Sigmoid colon (tissue), 4 donors: ENCODE measurements at regions not wholly inside any gene's neighbourhood (a gene's known extent, or its start where the extent isn't known, plus 50 kb on each side); places are given as distances from the start of the nearest gene placed in this dataset.

Source experiments
- CTCF ChIP-seq, 4 experiments: fragments of 450-650 bp in 3 of 4; fragments of 200-600 bp in 1 of 4; IDR thresholded peaks; one replicate each; pipeline ENCODE4 v1.5.1; 2016 to 2019; ENCODE audit warnings: antibody characterized with exemption in 4 of 4, mild to moderate bottlenecking in 3 of 4, moderate library complexity in 2 of 4
- POLR2AphosphoS5 ChIP-seq, 4 donors: sonication (generic); formaldehyde crosslinking; IDR thresholded peaks; one replicate each; pipeline ENCODE4 v1.6.1; 2017; ENCODE audit warnings: antibody characterized with exemption in 4 of 4

DNA sequence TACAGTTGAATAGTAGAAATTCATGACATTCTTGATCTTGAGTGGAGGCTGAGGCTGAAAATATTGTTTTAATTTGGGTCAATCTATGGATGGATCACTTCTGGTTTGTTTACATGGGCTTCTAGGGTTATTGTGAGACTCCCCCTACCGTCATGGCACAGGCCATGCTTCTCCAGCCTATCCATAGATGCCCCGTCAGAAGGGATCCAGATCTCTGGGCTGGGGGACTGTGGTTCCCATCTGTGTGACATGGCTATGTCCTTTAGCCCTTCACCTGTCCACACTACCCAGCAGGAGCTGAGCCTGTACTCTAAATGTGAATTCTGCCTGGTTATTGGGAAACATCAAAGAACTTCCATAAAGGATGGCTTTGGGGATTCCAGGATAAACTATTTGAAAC, 160.4 kb downstream of the ABCC12 start:
- TF ChIP-seq CTCF (IDR thresholded peaks at IDR 0.05) (no peak), POLR2AphosphoS5 (IDR thresholded peaks at IDR 0.05) (no peak)
